Neural cell (in vitro differentiated cells): ENCODE measurements at regions not wholly inside any gene's neighbourhood (a gene's known extent, or its start where the extent isn't known, plus 50 kb on each side); places are given as distances from the start of the nearest gene placed in this dataset.

Experiments used
- TAF1 ChIP-seq: IDR thresholded peaks from 2 replicates; pipeline ENCODE4 v1.6.1; 2012; ENCODE audit warnings: low read depth
- TF ChIP-seq, protein P1 (sequence below): fragments of 450-650 bp; IDR thresholded peaks from 2 replicates; pipeline ENCODE4 v1.5.1; 2014; ENCODE audit warnings: antibody characterized with exemption, mild to moderate bottlenecking, moderate library complexity; ENCODE audit not compliant: poor library complexity, severe bottlenecking

DNA sequence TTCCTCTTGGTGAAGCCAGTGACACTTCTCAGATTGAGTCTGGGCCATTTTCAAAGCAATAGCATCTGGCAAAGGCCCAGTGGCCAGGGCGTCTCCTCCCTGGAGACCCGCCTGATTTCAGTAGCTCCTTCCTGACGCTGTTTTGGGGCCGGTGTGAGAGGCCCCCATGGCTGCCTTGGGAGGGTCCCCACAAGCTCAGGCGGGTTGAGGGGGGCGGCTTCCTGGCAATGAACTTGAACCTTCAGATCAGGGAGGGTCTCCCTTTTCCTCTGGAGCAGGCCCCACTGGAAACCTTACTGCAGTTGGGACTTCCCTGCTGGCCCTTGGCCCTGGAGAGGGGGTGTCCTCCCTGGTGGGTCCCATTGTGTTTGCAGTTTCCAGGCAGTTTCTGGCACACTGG is 121.2 kb downstream of the CRYAA start:
- TF ChIP-seq, protein P1, sequence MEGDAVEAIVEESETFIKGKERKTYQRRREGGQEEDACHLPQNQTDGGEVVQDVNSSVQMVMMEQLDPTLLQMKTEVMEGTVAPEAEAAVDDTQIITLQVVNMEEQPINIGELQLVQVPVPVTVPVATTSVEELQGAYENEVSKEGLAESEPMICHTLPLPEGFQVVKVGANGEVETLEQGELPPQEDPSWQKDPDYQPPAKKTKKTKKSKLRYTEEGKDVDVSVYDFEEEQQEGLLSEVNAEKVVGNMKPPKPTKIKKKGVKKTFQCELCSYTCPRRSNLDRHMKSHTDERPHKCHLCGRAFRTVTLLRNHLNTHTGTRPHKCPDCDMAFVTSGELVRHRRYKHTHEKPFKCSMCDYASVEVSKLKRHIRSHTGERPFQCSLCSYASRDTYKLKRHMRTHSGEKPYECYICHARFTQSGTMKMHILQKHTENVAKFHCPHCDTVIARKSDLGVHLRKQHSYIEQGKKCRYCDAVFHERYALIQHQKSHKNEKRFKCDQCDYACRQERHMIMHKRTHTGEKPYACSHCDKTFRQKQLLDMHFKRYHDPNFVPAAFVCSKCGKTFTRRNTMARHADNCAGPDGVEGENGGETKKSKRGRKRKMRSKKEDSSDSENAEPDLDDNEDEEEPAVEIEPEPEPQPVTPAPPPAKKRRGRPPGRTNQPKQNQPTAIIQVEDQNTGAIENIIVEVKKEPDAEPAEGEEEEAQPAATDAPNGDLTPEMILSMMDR: no peak
- TF ChIP-seq TAF1: no peak
